D721Med (cell line): ENCODE measurements at regions not wholly inside any gene's neighbourhood (a gene's known extent, or its start where the extent isn't known, plus 50 kb on each side); places are given as distances from the start of the nearest gene placed in this dataset.

ENCODE experiments used
- DNase-seq: peaks from one replicate; pipeline ENCODE4 v3.0.0; 2011; ENCODE audit warnings: low spot score; ENCODE audit not compliant: insufficient read length
- FAIRE-seq: peaks from 2 replicates; lab custom pipeline; 2011; peaks lifted over from hg19 to GRCh38; lab: Jason Lieb, UNC
- CTCF ChIP-seq: IDR thresholded peaks from 2 replicates; pipeline ENCODE4 v1.5.1; 2012; ENCODE audit warnings: mild to moderate bottlenecking, control low read depth; ENCODE audit not compliant: insufficient read depth; ENCODE audit errors: missing control alignments

GRCh38 chr5:74476046-74476818 lies 164.3 kb downstream of the ENC1 start:
- no peak for TF ChIP-seq CTCF
- FAIRE-seq (no peak), DNase-seq (no peak)

DNA sequence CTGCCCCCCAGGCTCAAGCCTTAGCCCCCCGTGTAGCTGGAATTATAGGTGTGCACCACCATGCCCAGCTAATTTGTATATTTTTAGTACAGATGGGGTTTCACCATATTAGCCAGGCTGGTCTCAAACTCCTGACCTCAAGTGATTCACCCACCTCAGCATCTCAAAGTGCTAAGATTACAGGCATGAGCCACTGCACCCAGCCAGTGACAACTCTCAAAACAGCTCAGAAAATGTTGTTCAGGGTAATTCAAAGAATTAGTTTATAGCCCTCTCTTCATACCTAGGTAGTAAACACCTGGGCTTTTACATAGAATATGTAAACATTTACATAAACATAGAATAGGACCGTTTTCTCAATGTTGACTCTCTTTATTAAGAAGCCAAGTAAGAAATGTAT lies 168.7 kb downstream of the ENC1 start:
- FAIRE-seq (no peak), DNase-seq (no peak)
- TF ChIP-seq CTCF, result no peak

DNA sequence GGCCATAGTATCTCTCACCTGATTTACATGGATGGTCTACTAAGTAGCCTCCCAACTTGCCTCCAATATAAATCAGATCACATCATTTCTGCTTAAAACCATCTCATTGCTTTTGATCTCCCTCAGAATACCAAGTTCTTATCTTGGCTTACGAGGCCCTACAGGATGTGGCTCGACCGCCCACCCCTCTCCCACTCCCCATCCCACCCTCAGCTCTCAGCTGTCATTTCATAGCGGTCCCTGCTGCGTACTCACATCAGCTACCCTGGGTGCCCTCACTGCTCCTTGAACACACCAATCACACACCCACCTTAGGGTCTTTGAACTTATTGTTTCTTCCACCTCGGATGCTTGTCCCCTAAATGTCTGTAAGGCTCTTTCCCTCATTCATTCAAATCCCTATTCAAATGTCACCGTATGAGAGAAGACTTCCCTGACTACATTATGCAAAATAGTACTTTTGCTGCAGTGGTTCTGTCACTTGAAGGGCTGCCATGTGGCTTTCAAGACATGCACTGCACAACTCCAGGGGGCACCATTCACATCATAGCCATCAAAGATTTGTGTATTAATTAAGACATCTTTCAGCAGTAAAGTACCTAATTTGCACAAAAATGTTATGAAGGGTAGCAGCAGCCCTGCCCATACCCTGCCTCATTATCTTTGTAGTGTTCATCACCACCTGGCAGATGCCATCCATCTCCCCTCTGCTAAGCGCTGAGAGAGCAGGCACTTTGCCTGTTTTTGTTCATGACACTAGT lies 171.1 kb downstream of the ENC1 start:
- TF ChIP-seq CTCF, result no peak
- FAIRE-seq, result no peak
- DNase-seq, result no peak

DNA sequence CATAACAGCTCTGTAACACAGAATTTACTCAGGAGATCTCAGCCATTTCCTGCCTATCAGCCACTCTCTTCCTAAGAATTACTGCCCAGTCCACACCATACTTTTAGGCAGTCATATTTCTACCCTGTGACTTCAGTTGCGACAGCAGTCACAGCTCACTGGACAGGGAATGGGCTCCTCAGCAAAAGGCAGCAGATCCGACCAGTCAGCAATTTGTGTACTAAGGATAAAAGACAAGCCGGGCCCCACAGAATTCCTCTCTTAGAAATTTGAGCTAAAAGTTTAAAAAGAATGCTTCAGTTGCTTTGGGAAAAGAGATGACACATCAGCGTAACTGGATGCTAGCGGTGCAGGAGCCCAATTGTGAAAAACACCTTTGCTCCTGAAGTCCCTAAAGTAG lies 172.1 kb downstream of the ENC1 start:
- FAIRE-seq (no peak), DNase-seq (no peak)
- TF ChIP-seq CTCF, result no peak

GRCh38 chr5:74465724-74466123 lies 174.8 kb downstream of the ENC1 start:
- no peak for FAIRE-seq
- no peak for TF ChIP-seq CTCF

DNA sequence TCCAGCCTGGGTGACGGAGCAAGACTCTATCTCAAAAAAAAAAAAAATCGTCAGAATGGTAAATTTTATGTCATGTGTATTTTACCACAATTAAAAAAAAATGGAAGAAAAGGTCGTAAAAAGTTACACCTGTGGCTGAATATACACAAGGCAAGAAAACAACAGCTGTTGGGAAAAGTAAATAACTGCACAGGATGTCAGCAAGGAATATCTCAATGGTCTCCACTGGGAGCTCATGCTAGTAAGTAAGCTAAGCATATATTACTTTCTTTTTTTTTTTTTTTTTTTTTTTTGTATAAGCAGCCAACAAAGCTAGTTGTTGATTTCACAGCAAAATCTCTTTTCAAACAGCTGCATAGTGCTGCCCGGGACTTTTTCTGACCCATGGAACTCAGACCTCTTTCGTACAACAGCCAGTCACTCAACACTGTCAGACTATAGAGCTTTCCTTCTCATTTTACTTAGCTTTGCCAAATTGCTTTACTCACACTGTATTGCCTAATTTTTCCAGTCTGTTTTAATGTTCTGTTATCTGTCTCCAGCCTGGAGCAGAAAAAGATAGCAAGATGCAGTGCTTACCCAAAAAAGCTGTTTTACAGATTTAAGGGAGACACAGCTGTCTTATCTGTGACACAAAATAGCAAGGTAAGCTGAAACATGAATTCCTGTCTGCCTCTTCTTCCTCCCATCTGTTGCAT lies 175.9 kb downstream of the ENC1 start:
- no peak for TF ChIP-seq CTCF
- FAIRE-seq, result no peak
- DNase-seq, result no peak

More at GRCh38 chr5:74465724-74466123, 174.8 kb downstream of the ENC1 start:
- no peak for DNase-seq
